ENCODE measurements at regions not wholly inside any gene's neighbourhood (a gene's known extent, or its start where the extent isn't known, plus 50 kb on each side); places are given as distances from the start of the nearest gene placed in this dataset.
"Not testable (repeated sequence)": the region's sequence is repeated elsewhere in the genome, so short reads cannot be mapped to it uniquely, and the experiment has no call there.

DNA sequence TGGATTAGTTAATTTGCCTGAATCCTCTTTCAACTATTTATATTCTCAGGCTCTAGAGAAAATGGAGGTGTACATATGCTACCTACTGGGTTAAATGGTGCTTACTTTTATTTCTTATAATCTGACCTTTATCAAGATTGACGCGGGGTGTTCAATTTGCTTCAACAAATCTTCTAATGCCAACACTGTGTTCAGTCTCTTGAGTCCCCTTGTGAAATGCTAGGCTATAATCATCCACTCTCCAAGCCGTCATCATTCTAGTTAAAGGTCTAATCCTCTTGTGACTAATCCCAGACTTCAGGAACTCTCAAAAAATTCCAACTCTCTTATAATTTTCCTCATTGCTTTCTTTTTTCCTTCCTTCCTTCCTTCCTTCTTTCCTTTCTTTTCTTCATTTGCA lies 1396.2 kb downstream of the CDH8 start:
- no peak for DNase-seq (ENCODE audit: extremely low read depth, insufficient read length)
- no peaks in the 10 kb centered on the region for H3K27me3 ChIP-seq (replicated peaks; ENCODE audit: control insufficient read depth, insufficient read depth, low read length)
- no peak for TF ChIP-seq CTCF (IDR thresholded peaks at IDR 0.05; ENCODE audit: insufficient read depth, low read length, poor library complexity, severe bottlenecking)
- no peaks in the 10 kb centered on the region for H3K36me3 ChIP-seq (ENCODE audit: control insufficient read depth, insufficient read depth, low read length)
- H3K4me3 ChIP-seq (replicated peaks; ENCODE audit: low read depth, low read length), result no peak overlapping the region

- H3K27me3 ChIP-seq (replicated peaks; ENCODE audit: control insufficient read depth, insufficient read depth, low read length); H3K4me3 ChIP-seq (replicated peaks; ENCODE audit: low read depth, low read length); H3K36me3 ChIP-seq (ENCODE audit: control insufficient read depth, insufficient read depth, low read length); DNase-seq (ENCODE audit: extremely low read depth, insufficient read length): not testable (repeated sequence)
These were observed 1399.6 kb downstream of the CDH8 start for GRCh38 chr16:60636636-60637035.

GRCh38 chr16:60636117-60636516 lies 1400.1 kb downstream of the CDH8 start:
- TF ChIP-seq CTCF (IDR thresholded peaks at IDR 0.05; ENCODE audit: insufficient read depth, low read length, poor library complexity, severe bottlenecking), result no peak

GRCh38 chr16:60635548-60635947 lies 1400.7 kb downstream of the CDH8 start:
- TF ChIP-seq CTCF (IDR thresholded peaks at IDR 0.05; ENCODE audit: insufficient read depth, low read length, poor library complexity, severe bottlenecking), result no peak
- no peaks in the 10 kb centered on the region for H3K27me3 ChIP-seq (replicated peaks; ENCODE audit: control insufficient read depth, insufficient read depth, low read length)
- no peaks in the 10 kb centered on the region for H3K36me3 ChIP-seq (ENCODE audit: control insufficient read depth, insufficient read depth, low read length)
- no peak for DNase-seq (ENCODE audit: extremely low read depth, insufficient read length)
- no peak overlapping the region for H3K4me3 ChIP-seq (replicated peaks; ENCODE audit: low read depth, low read length)

More at GRCh38 chr16:60636117-60636516, 1400.1 kb downstream of the CDH8 start:
- DNase-seq (ENCODE audit: extremely low read depth, insufficient read length), result no peak
- Histone ChIP-seq H3K4me3 (replicated peaks; ENCODE audit: low read depth, low read length) (no peak overlapping the region), H3K27me3 (replicated peaks; ENCODE audit: control insufficient read depth, insufficient read depth, low read length) (no peaks in the 10 kb centered on the region), H3K36me3 (ENCODE audit: control insufficient read depth, insufficient read depth, low read length) (no peaks in the 10 kb centered on the region)

- no peaks in the 10 kb centered on the region for H3K27me3 ChIP-seq (replicated peaks; ENCODE audit: control insufficient read depth, insufficient read depth, low read length)
- no peak overlapping the region for H3K4me3 ChIP-seq (replicated peaks; ENCODE audit: low read depth, low read length)
These were observed 1424.4 kb downstream of the CDH8 start for GRCh38 chr16:60611844-60612243.

DNA sequence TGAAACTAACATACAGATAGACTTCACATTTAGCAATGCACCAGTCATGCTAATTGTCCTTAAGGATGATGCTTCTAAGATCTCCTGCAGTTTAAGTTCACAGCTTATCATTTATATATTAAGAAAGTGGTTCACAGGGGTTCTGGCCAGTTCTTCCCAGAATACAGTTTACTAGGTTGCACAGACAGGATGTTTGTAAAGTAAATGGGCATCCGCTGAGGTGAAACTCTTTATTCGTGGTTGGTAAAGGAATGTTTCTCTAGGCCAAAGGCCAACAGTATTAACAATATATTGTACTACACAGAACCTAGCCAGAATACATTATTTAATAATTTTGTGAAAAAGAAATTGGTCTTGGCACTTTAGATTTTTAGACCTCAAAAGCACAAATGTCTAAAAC lies 1427.3 kb downstream of the CDH8 start:
- Histone ChIP-seq H3K4me3 (replicated peaks; ENCODE audit: low read depth, low read length) (no peak overlapping the region), H3K36me3 (ENCODE audit: control insufficient read depth, insufficient read depth, low read length) (no peaks in the 10 kb centered on the region), H3K27me3 (replicated peaks; ENCODE audit: control insufficient read depth, insufficient read depth, low read length) (no peaks in the 10 kb centered on the region)
- no peak for DNase-seq (ENCODE audit: extremely low read depth, insufficient read length)
- no peak for TF ChIP-seq CTCF (IDR thresholded peaks at IDR 0.05; ENCODE audit: insufficient read depth, low read length, poor library complexity, severe bottlenecking)

More at GRCh38 chr16:60611844-60612243, 1424.4 kb downstream of the CDH8 start:
- DNase-seq (ENCODE audit: extremely low read depth, insufficient read length), result no peak
- H3K36me3 ChIP-seq (ENCODE audit: control insufficient read depth, insufficient read depth, low read length), result no peaks in the 10 kb centered on the region
- TF ChIP-seq CTCF (IDR thresholded peaks at IDR 0.05; ENCODE audit: insufficient read depth, low read length, poor library complexity, severe bottlenecking), result no peak

DNA sequence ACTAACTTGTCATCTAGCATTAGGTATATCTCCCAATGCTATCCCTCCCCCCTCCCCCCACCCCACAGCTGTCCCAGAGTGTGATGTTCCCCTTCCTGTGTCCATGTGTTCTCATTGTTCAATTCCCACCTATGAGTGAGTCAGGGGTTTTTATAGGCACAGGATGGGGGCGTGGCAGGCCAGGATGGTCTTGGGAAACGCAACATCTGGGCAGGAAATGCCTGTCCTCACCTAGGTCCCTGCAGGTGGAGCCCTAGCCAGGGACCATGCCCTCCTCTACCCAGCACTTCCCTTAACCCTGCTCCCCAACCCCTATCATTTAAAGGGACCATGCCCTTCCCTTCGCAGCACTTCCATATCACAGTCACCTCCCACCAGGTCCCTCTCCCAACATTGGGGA lies 1430.6 kb downstream of the CDH8 start:
- not testable (repeated sequence) for H3K4me3 ChIP-seq (replicated peaks; ENCODE audit: low read depth, low read length); H3K36me3 ChIP-seq (ENCODE audit: control insufficient read depth, insufficient read depth, low read length); H3K27me3 ChIP-seq (replicated peaks; ENCODE audit: control insufficient read depth, insufficient read depth, low read length); DNase-seq (ENCODE audit: extremely low read depth, insufficient read length)

Measured in GM06990 (cell line).